Duodenal mucosa (tissue), 2 donors: ENCODE measurements at regions not wholly inside any gene's neighbourhood (a gene's known extent, or its start where the extent isn't known, plus 50 kb on each side); places are given as distances from the start of the nearest gene placed in this dataset.

ENCODE experiments used
- H3K27ac ChIP-seq: one replicate; pipeline ENCODE4 v1.7.0; 2013; ENCODE audit warnings: low read depth, low read length
- H3K27me3 ChIP-seq, 2 donors: one replicate each; pipeline ENCODE4 v1.7.0; 2013; ENCODE audit warnings: low read length in 2 of 2, control low read depth in 1 of 2; ENCODE audit not compliant: insufficient read depth in 2 of 2, control insufficient read depth in 1 of 2
- H3K36me3 ChIP-seq, 2 donors: one replicate each; pipeline ENCODE4 v1.7.0; 2013; ENCODE audit warnings: low read length in 2 of 2, control low read depth in 1 of 2; ENCODE audit not compliant: insufficient read depth in 2 of 2, control insufficient read depth in 1 of 2
- H3K4me1 ChIP-seq, 2 donors: one replicate each; pipeline ENCODE4 v1.7.0; 2013; ENCODE audit warnings: low read length in 2 of 2, control low read depth in 1 of 2; ENCODE audit not compliant: insufficient read depth in 2 of 2, control insufficient read depth in 1 of 2
- H3K4me3 ChIP-seq, 2 donors: one replicate each; pipeline ENCODE4 v1.7.0; 2013; ENCODE audit warnings: low read length in 2 of 2, low read depth in 1 of 2
- H3K9ac ChIP-seq, 2 donors: one replicate each; pipeline ENCODE4 v1.7.0; 2013; ENCODE audit warnings: low read length in 2 of 2, low read depth in 1 of 2
- H3K9me3 ChIP-seq, 2 donors: one replicate each; pipeline ENCODE4 v1.7.0; 2013; ENCODE audit warnings: low read length in 2 of 2, control low read depth in 1 of 2; ENCODE audit not compliant: control insufficient read depth in 1 of 2

- Histone ChIP-seq H3K9me3 (peaks cover 5 to 8% of the 10 kb centered on the region in 2 donors), H3K27ac (no peak overlapping the region), H3K9ac (no peak overlapping the region), H3K27me3 (no peaks in the 10 kb centered on the region), H3K4me3 (no peak overlapping the region), H3K36me3 (no peaks in the 10 kb centered on the region), H3K4me1 (peaks cover 23 to 27% of the 10 kb centered on the region in 2 donors)
These were observed 118.4 kb upstream of the SLC7A1 start for GRCh38 chr13:29713839-29714238.

GRCh38 chr13:29711776-29712175 is 116.3 kb upstream of the SLC7A1 start:
- H3K9me3 ChIP-seq, result peaks cover 5 to 8% of the 10 kb centered on the region in 2 donors
- H3K27me3 ChIP-seq, result no peaks in the 10 kb centered on the region
- H3K4me3 ChIP-seq, result no peak overlapping the region
- no peak overlapping the region for H3K9ac ChIP-seq
- H3K4me1 ChIP-seq, result peaks cover 23 to 27% of the 10 kb centered on the region in 2 donors
- no peak overlapping the region for H3K27ac ChIP-seq
- H3K36me3 ChIP-seq, result no peaks in the 10 kb centered on the region

GRCh38 chr13:29710511-29710910 is 115.0 kb upstream of the SLC7A1 start:
- no peaks in the 10 kb centered on the region for H3K36me3 ChIP-seq

GRCh38 chr13:29709407-29710069 is 114.0 kb upstream of the SLC7A1 start:
- Histone ChIP-seq H3K36me3 (no peaks in the 10 kb centered on the region), H3K4me3 (no peak overlapping the region)

More at GRCh38 chr13:29710511-29710910, 115.0 kb upstream of the SLC7A1 start:
- Histone ChIP-seq H3K9ac (no peak overlapping the region), H3K27ac (no peak overlapping the region), H3K27me3 (no peaks in the 10 kb centered on the region), H3K9me3 (peaks cover 5 to 8% of the 10 kb centered on the region in 2 donors), H3K4me1 (peaks cover 23 to 27% of the 10 kb centered on the region in 2 donors), H3K4me3 (no peak overlapping the region)

GRCh38 chr13:29707876-29708543 is 112.5 kb upstream of the SLC7A1 start:
- Histone ChIP-seq H3K4me1 (peaks cover 23 to 27% of the 10 kb centered on the region in 2 donors), H3K9me3 (no peaks in the 10 kb centered on the region), H3K4me3 (no peak overlapping the region), H3K36me3 (no peaks in the 10 kb centered on the region), H3K27me3 (no peaks in the 10 kb centered on the region), H3K27ac (no peak overlapping the region), H3K9ac (no peak overlapping the region)

More at GRCh38 chr13:29709407-29710069, 114.0 kb upstream of the SLC7A1 start:
- Histone ChIP-seq H3K4me1 (peaks cover 23 to 27% of the 10 kb centered on the region in 2 donors), H3K9ac (no peak overlapping the region), H3K9me3 (peaks cover 5 to 6% of the 10 kb centered on the region in 2 donors), H3K27me3 (no peaks in the 10 kb centered on the region), H3K27ac (no peak overlapping the region)

GRCh38 chr13:29706923-29707322 is 111.4 kb upstream of the SLC7A1 start:
- Histone ChIP-seq H3K27ac (no peak overlapping the region), H3K4me3 (no peak overlapping the region), H3K27me3 (no peaks in the 10 kb centered on the region), H3K36me3 (no peaks in the 10 kb centered on the region), H3K9ac (no peak overlapping the region), H3K9me3 (no peaks in the 10 kb centered on the region), H3K4me1 (peaks cover 18 to 24% of the 10 kb centered on the region in 2 donors)

- Histone ChIP-seq H3K4me1 (peaks cover 2 to 5% of the 10 kb centered on the region in 2 donors), H3K4me3 (no peak overlapping the region), H3K9ac (no peak overlapping the region), H3K27me3 (no peaks in the 10 kb centered on the region), H3K9me3 (no peaks in the 10 kb centered on the region), H3K27ac (no peak overlapping the region), H3K36me3 (no peaks in the 10 kb centered on the region)
These were observed 109.2 kb upstream of the SLC7A1 start for GRCh38 chr13:29704648-29705047.

GRCh38 chr13:29703421-29703820 is 107.9 kb upstream of the SLC7A1 start:
- H3K4me1 ChIP-seq, result no peaks in the 10 kb centered on the region
- no peaks in the 10 kb centered on the region for H3K9me3 ChIP-seq
- H3K4me3 ChIP-seq, result no peak overlapping the region
- H3K27me3 ChIP-seq, result no peaks in the 10 kb centered on the region
- no peaks in the 10 kb centered on the region for H3K36me3 ChIP-seq
- no peak overlapping the region for H3K9ac ChIP-seq
- no peak overlapping the region for H3K27ac ChIP-seq

- no peak overlapping the region for H3K4me3 ChIP-seq
- no peaks in the 10 kb centered on the region for H3K27me3 ChIP-seq
- H3K9me3 ChIP-seq, result no peaks in the 10 kb centered on the region
- no peaks in the 10 kb centered on the region for H3K36me3 ChIP-seq
- no peak overlapping the region for H3K9ac ChIP-seq
- no peaks in the 10 kb centered on the region for H3K4me1 ChIP-seq
- H3K27ac ChIP-seq, result no peak overlapping the region
These were observed 107.4 kb upstream of the SLC7A1 start for GRCh38 chr13:29702912-29703351.

GRCh38 chr13:29698106-29698505 is 102.6 kb upstream of the SLC7A1 start:
- Histone ChIP-seq H3K4me3 (no peak overlapping the region), H3K27ac (no peak overlapping the region), H3K4me1 (no peaks in the 10 kb centered on the region)

More at GRCh38 chr13:29698106-29698505, 102.6 kb upstream of the SLC7A1 start:
- Histone ChIP-seq H3K27me3 (no peaks in the 10 kb centered on the region), H3K36me3 (no peaks in the 10 kb centered on the region), H3K9me3 (no peaks in the 10 kb centered on the region), H3K9ac (no peak overlapping the region)
